ENCODE measurements at regions not wholly inside any gene's neighbourhood (a gene's known extent, or its start where the extent isn't known, plus 50 kb on each side); places are given as distances from the start of the nearest gene placed in this dataset.

GRCh38 chr1:199780948-199781670, 246.4 kb upstream of the NR5A2 start:
- ChIA-PET POLR2A (ENCODE audit: partially characterized antibody) (no interaction called here), CTCF (ENCODE audit: partially characterized antibody) (no interaction called here)
- Mint-ChIP-seq H3K27me3 (peaks cover 0 to 7% of the 10 kb centered on the region in 2 donors), H3K27ac (no peak overlapping the region), H3K36me3 (no peaks in the 10 kb centered on the region), H3K4me3 (no peak overlapping the region), H3K9me3 (peaks cover 0 to 3% (median 0%) of the 10 kb centered on the region in 8 donors), H3K4me1 (no peaks in the 10 kb centered on the region)
- Histone ChIP-seq H3K4me1 (ENCODE audit: insufficient read depth, low read length) (no peaks in the 10 kb centered on the region), H3K27ac (ENCODE audit: low read depth, low read length) (no peak overlapping the region), H3K27me3 (ENCODE audit: insufficient read depth, low read length) (no peaks in the 10 kb centered on the region), H3K36me3 (ENCODE audit: insufficient read depth, low read length) (no peaks in the 10 kb centered on the region), H3K9me3 (ENCODE audit: control insufficient read depth in 1 of 2, low read length in 2 of 2) (no peaks in the 10 kb centered on the region), H3K4me3 (ENCODE audit: low read length in 2 of 2) (no peak overlapping the region)
- DNase-seq = no peak
- intact Hi-C loops (cut with micrococcal nuclease) = no loop called here

GRCh38 chr1:199784138-199784895, 243.2 kb upstream of the NR5A2 start:
- Mint-ChIP-seq H3K27me3 (peaks cover 0 to 5% of the 10 kb centered on the region in 2 donors), H3K4me3 (no peak overlapping the region), H3K27ac (no peak overlapping the region), H3K36me3 (no peaks in the 10 kb centered on the region), H3K4me1 (no peaks in the 10 kb centered on the region), H3K9me3 (peaks cover 0 to 2% (median 0%) of the 10 kb centered on the region in 8 donors)
- no peak overlapping the region for H3K27ac ChIP-seq (ENCODE audit: low read depth, low read length)
- ChIA-PET POLR2A (ENCODE audit: partially characterized antibody) (no interaction called here), CTCF (ENCODE audit: partially characterized antibody) (interaction anchor here (1.4 kb wide), 1 partner anchor 10 kb away, joined by 3 read pairs; no protein-coding TSS in a partner anchor)
- no peaks in the 10 kb centered on the region for H3K9me3 ChIP-seq (ENCODE audit: control insufficient read depth in 1 of 2, low read length in 2 of 2)
- no peaks in the 10 kb centered on the region for H3K4me1 ChIP-seq (ENCODE audit: insufficient read depth, low read length)
- H3K36me3 ChIP-seq (ENCODE audit: insufficient read depth, low read length) = no peaks in the 10 kb centered on the region
- no peak for DNase-seq
- H3K27me3 ChIP-seq (ENCODE audit: insufficient read depth, low read length) = no peaks in the 10 kb centered on the region
- H3K4me3 ChIP-seq (ENCODE audit: low read length in 2 of 2) = no peak overlapping the region
- intact Hi-C loops (cut with micrococcal nuclease) = no loop called here

GRCh38 chr1:199786695-199787094, 240.8 kb upstream of the NR5A2 start:
- no peaks in the 10 kb centered on the region for H3K4me1 ChIP-seq (ENCODE audit: insufficient read depth, low read length)
- Mint-ChIP-seq H3K27ac (no peak overlapping the region), H3K36me3 (no peaks in the 10 kb centered on the region), H3K9me3 (no peaks in the 10 kb centered on the region), H3K4me1 (no peaks in the 10 kb centered on the region), H3K27me3 (peaks cover 0 to 2% of the 10 kb centered on the region in 2 donors), H3K4me3 (no peak overlapping the region)
- ChIA-PET CTCF (ENCODE audit: partially characterized antibody) (no interaction called here), POLR2A (ENCODE audit: partially characterized antibody) (no interaction called here)
- H3K36me3 ChIP-seq (ENCODE audit: insufficient read depth, low read length) = no peaks in the 10 kb centered on the region
- H3K9me3 ChIP-seq (ENCODE audit: control insufficient read depth in 1 of 2, low read length in 2 of 2) = no peaks in the 10 kb centered on the region
- H3K27ac ChIP-seq (ENCODE audit: low read depth, low read length) = no peak overlapping the region
- no peaks in the 10 kb centered on the region for H3K27me3 ChIP-seq (ENCODE audit: insufficient read depth, low read length)
- H3K4me3 ChIP-seq (ENCODE audit: low read length in 2 of 2) = no peak overlapping the region
- intact Hi-C loops (cut with micrococcal nuclease) = no loop called here
- no peak for DNase-seq

GRCh38 chr1:199789141-199789540, 238.4 kb upstream of the NR5A2 start:
- no peaks in the 10 kb centered on the region for H3K36me3 ChIP-seq (ENCODE audit: insufficient read depth, low read length)
- no peaks in the 10 kb centered on the region for H3K27me3 ChIP-seq (ENCODE audit: insufficient read depth, low read length)
- Mint-ChIP-seq H3K27me3 (peaks cover 0 to 3% of the 10 kb centered on the region in 2 donors), H3K27ac (no peak overlapping the region), H3K4me3 (no peak overlapping the region), H3K36me3 (no peaks in the 10 kb centered on the region), H3K9me3 (no peaks in the 10 kb centered on the region), H3K4me1 (no peaks in the 10 kb centered on the region)
- H3K4me1 ChIP-seq (ENCODE audit: insufficient read depth, low read length) = no peaks in the 10 kb centered on the region
- no peak overlapping the region for H3K27ac ChIP-seq (ENCODE audit: low read depth, low read length)
- H3K9me3 ChIP-seq (ENCODE audit: control insufficient read depth in 1 of 2, low read length in 2 of 2) = no peaks in the 10 kb centered on the region
- intact Hi-C loops (cut with micrococcal nuclease) = no loop called here
- CTCF ChIA-PET (ENCODE audit: partially characterized antibody) = interaction anchor here (1.2 kb wide), 1 partner anchor 10 kb away, joined by 3 read pairs; no protein-coding TSS in a partner anchor
- DNase-seq = no peak
- no peak overlapping the region for H3K4me3 ChIP-seq (ENCODE audit: low read length in 2 of 2)
- POLR2A ChIA-PET (ENCODE audit: partially characterized antibody) = no interaction called here

GRCh38 chr1:199791495-199791894, 236.0 kb upstream of the NR5A2 start:
- POLR2A ChIA-PET (ENCODE audit: partially characterized antibody) = no interaction called here

GRCh38 chr1:199792874-199793273, 234.6 kb upstream of the NR5A2 start:
- Mint-ChIP-seq H3K9me3 (peaks cover 0 to 4% (median 0%) of the 10 kb centered on the region in 8 donors), H3K4me1 (no peaks in the 10 kb centered on the region), H3K27ac (no peak overlapping the region), H3K4me3 (no peak overlapping the region), H3K36me3 (no peaks in the 10 kb centered on the region), H3K27me3 (peaks cover 0 to 3% of the 10 kb centered on the region in 2 donors)
- no peaks in the 10 kb centered on the region for H3K9me3 ChIP-seq (ENCODE audit: control insufficient read depth in 1 of 2, low read length in 2 of 2)
- H3K4me3 ChIP-seq (ENCODE audit: low read length in 2 of 2) = no peak overlapping the region
- no peaks in the 10 kb centered on the region for H3K27me3 ChIP-seq (ENCODE audit: insufficient read depth, low read length)
- no peak for DNase-seq
- intact Hi-C loops (cut with micrococcal nuclease) = no loop called here
- H3K36me3 ChIP-seq (ENCODE audit: insufficient read depth, low read length) = no peaks in the 10 kb centered on the region
- CTCF ChIA-PET (ENCODE audit: partially characterized antibody) = no interaction called here
- H3K27ac ChIP-seq (ENCODE audit: low read depth, low read length) = no peak overlapping the region
- POLR2A ChIA-PET (ENCODE audit: partially characterized antibody) = no interaction called here
- no peaks in the 10 kb centered on the region for H3K4me1 ChIP-seq (ENCODE audit: insufficient read depth, low read length)

More at GRCh38 chr1:199791495-199791894, 236.0 kb upstream of the NR5A2 start:
- Mint-ChIP-seq H3K4me3 (no peak overlapping the region), H3K27ac (no peak overlapping the region), H3K27me3 (peaks cover 0 to 3% of the 10 kb centered on the region in 2 donors), H3K9me3 (peaks cover 0 to 4% (median 0%) of the 10 kb centered on the region in 8 donors), H3K36me3 (no peaks in the 10 kb centered on the region), H3K4me1 (no peaks in the 10 kb centered on the region)
- H3K9me3 ChIP-seq (ENCODE audit: control insufficient read depth in 1 of 2, low read length in 2 of 2) = no peaks in the 10 kb centered on the region
- no peak for DNase-seq
- no peaks in the 10 kb centered on the region for H3K36me3 ChIP-seq (ENCODE audit: insufficient read depth, low read length)
- H3K4me1 ChIP-seq (ENCODE audit: insufficient read depth, low read length) = no peaks in the 10 kb centered on the region
- intact Hi-C loops (cut with micrococcal nuclease) = no loop called here
- CTCF ChIA-PET (ENCODE audit: partially characterized antibody) = no interaction called here
- no peak overlapping the region for H3K27ac ChIP-seq (ENCODE audit: low read depth, low read length)
- no peak overlapping the region for H3K4me3 ChIP-seq (ENCODE audit: low read length in 2 of 2)
- no peaks in the 10 kb centered on the region for H3K27me3 ChIP-seq (ENCODE audit: insufficient read depth, low read length)

- H3K4me3 ChIP-seq (ENCODE audit: low read length in 2 of 2) = no peak overlapping the region
- Mint-ChIP-seq H3K27ac (no peak overlapping the region), H3K36me3 (no peaks in the 10 kb centered on the region), H3K27me3 (peaks cover 3 to 4% of the 10 kb centered on the region in 2 donors), H3K4me3 (no peak overlapping the region), H3K4me1 (no peaks in the 10 kb centered on the region), H3K9me3 (peaks cover 0 to 4% (median 0%) of the 10 kb centered on the region in 8 donors)
- no peaks in the 10 kb centered on the region for H3K4me1 ChIP-seq (ENCODE audit: insufficient read depth, low read length)
- no peaks in the 10 kb centered on the region for H3K27me3 ChIP-seq (ENCODE audit: insufficient read depth, low read length)
- ChIA-PET CTCF (ENCODE audit: partially characterized antibody) (interaction anchor here (1.2 kb wide), 1 partner anchor 11 kb away, joined by 3 read pairs; no protein-coding TSS in a partner anchor), POLR2A (ENCODE audit: partially characterized antibody) (no interaction called here)
- intact Hi-C loops (cut with micrococcal nuclease) = no loop called here
- no peak for DNase-seq
- no peak overlapping the region for H3K27ac ChIP-seq (ENCODE audit: low read depth, low read length)
- H3K9me3 ChIP-seq (ENCODE audit: control insufficient read depth in 1 of 2, low read length in 2 of 2) = no peaks in the 10 kb centered on the region
- H3K36me3 ChIP-seq (ENCODE audit: insufficient read depth, low read length) = no peaks in the 10 kb centered on the region
These were observed 233.2 kb upstream of the NR5A2 start for GRCh38 chr1:199794105-199794863.
